H1 (cell line): ENCODE measurements at regions not wholly inside any gene's neighbourhood (a gene's known extent, or its start where the extent isn't known, plus 50 kb on each side); places are given as distances from the start of the nearest gene placed in this dataset.

ENCODE experiments used
- CTCF ChIA-PET: fragments of 300-600 bp; sonication (Branson Sonifier 250); formaldehyde crosslinking; loops from one replicate; lab custom pipeline; 2021; ENCODE audit not compliant: partially characterized antibody; lab: Charles Lee
- POLR2A ChIA-PET: fragments of 300-600 bp; sonication (Branson Sonifier 250); formaldehyde crosslinking; loops from one replicate; lab custom pipeline; 2021; ENCODE audit warnings: inconsistent platforms; ENCODE audit not compliant: partially characterized antibody; lab: Charles Lee
- DNase-seq, 2 experiments: peaks; one replicate each; pipeline versions ENCODE4 v3.0.0 to v3.0.0-alpha.2; 2010 to 2022; ENCODE audit warnings: low spot score in 2 of 2, low read depth in 1 of 2, mixed read lengths in 1 of 2
- FAIRE-seq: peaks from 2 replicates; lab custom pipeline; 2011; peaks lifted over from hg19 to GRCh38; lab: Jason Lieb, UNC
- H2AFZ ChIP-seq: 2 replicates; pipeline ENCODE4 v1.8.1; 2012; ENCODE audit warnings: low read length, inconsistent platforms
- H2AK5ac ChIP-seq: 2 replicates; pipeline ENCODE4 v1.6.1; 2013; ENCODE audit warnings: low read depth, low read length
- H2BK120ac ChIP-seq: replicated peaks from 2 replicates; pipeline ENCODE3; 2013; ENCODE audit warnings: low read depth, low read length, inconsistent platforms
- H2BK12ac ChIP-seq: 2 replicates; pipeline ENCODE4 v1.6.1; 2013; ENCODE audit warnings: low read depth, low read length
- H2BK15ac ChIP-seq: 2 replicates; pipeline ENCODE4 v1.6.1; 2013; ENCODE audit warnings: low read length
- H2BK20ac ChIP-seq: 2 replicates; pipeline ENCODE4 v1.6.1; 2013; ENCODE audit warnings: low read length
- H2BK5ac ChIP-seq: 2 replicates; pipeline ENCODE4 v1.6.1; 2013; ENCODE audit warnings: low read depth, low read length
- H3K14ac ChIP-seq: 2 replicates; pipeline ENCODE4 v1.6.1; 2013; ENCODE audit warnings: inconsistent platforms; ENCODE audit not compliant: insufficient read length
- H3K18ac ChIP-seq: 2 replicates; pipeline ENCODE4 v1.6.1; 2013; ENCODE audit warnings: low read length; ENCODE audit errors: extremely low read depth
- H3K23ac ChIP-seq: 2 replicates; pipeline ENCODE4 v1.6.1; 2013; ENCODE audit warnings: inconsistent platforms; ENCODE audit not compliant: insufficient read length
- H3K23me2 ChIP-seq: 2 replicates; pipeline ENCODE4 v1.6.1; 2013; ENCODE audit warnings: low read depth, low read length
- H3K27ac ChIP-seq: 2 replicates; pipeline ENCODE4 v1.6.1; 2011; ENCODE audit warnings: low read depth, low read length, inconsistent platforms
- H3K27me3 ChIP-seq, 4 experiments: replicated peaks in 1 of 4; 1 replicate in 1 of 4; 2 replicates in 3 of 4; pipeline versions ENCODE4 v1.6.1 to v1.8.1; 2011 to 2013; ENCODE audit warnings: low read length in 3 of 4, mild to moderate bottlenecking in 3 of 4, inconsistent platforms in 2 of 4, mixed read lengths in 2 of 4, moderate library complexity in 1 of 4; ENCODE audit not compliant: control insufficient read depth in 3 of 4, insufficient read depth in 3 of 4; ENCODE audit errors: extremely low read depth in 1 of 4
- H3K36me3 ChIP-seq, 4 experiments: 2 replicates each; pipeline versions ENCODE4 v1.6.1 to v1.8.1; 2011 to 2013; ENCODE audit warnings: mild to moderate bottlenecking in 4 of 4, low read length in 3 of 4, moderate library complexity in 2 of 4, control low read depth in 1 of 4, inconsistent platforms in 1 of 4; ENCODE audit not compliant: insufficient read depth in 4 of 4, control insufficient read depth in 2 of 4
- H3K4ac ChIP-seq: replicated peaks from 2 replicates; pipeline ENCODE3; 2013; ENCODE audit warnings: low read length, low read depth, mixed read lengths, inconsistent platforms; ENCODE audit not compliant: insufficient read length
- H3K4me1 ChIP-seq, 4 experiments: replicated peaks in 1 of 4; 1 replicate in 1 of 4; 2 replicates in 3 of 4; pipeline versions ENCODE4 v1.6.1 to v1.8.1; 2011 to 2013; ENCODE audit warnings: low read length in 3 of 4, inconsistent platforms in 2 of 4, mixed read lengths in 1 of 4; ENCODE audit not compliant: insufficient read depth in 4 of 4, control insufficient read depth in 3 of 4
- H3K4me2 ChIP-seq, 2 experiments: 2 replicates each; pipeline versions ENCODE4 v1.6.1 to v1.8.1; 2011 to 2013; ENCODE audit warnings: low read depth in 2 of 2, low read length in 2 of 2, control low read depth in 1 of 2, inconsistent platforms in 1 of 2, mild to moderate bottlenecking in 1 of 2; ENCODE audit not compliant: insufficient read depth in 1 of 2
- H3K4me3 ChIP-seq, 4 experiments: fragments of 200-600, 300-600 bp in 1 of 4; sonication (generic), shearing (Covaris generic), sonication (Bioruptor Twin) in 1 of 4; 2 replicates each; pipeline versions ENCODE4 v1.5.1 to v1.8.1; 2011 to 2016; ENCODE audit warnings: low read length in 4 of 4, low read depth in 3 of 4, control low read depth in 2 of 4, inconsistent platforms in 2 of 4, mild to moderate bottlenecking in 2 of 4, mixed read lengths in 1 of 4, moderate library complexity in 1 of 4; ENCODE audit not compliant: insufficient read depth in 2 of 4; ENCODE audit errors: extremely low read depth in 1 of 4
- H3K56ac ChIP-seq: replicated peaks from 2 replicates; pipeline ENCODE3; 2013; ENCODE audit warnings: low read depth, mild to moderate bottlenecking, mixed read lengths, low read length, inconsistent platforms; ENCODE audit not compliant: insufficient read length
- H3K79me1 ChIP-seq: 2 replicates; pipeline ENCODE4 v1.6.1; 2013; ENCODE audit warnings: low read depth, low read length, control low read depth
- H3K79me2 ChIP-seq, 2 experiments: 2 replicates each; pipeline versions ENCODE4 v1.6.1 to v1.8.1; 2012 to 2013; ENCODE audit warnings: low read length in 2 of 2, mild to moderate bottlenecking in 2 of 2, inconsistent platforms in 1 of 2; ENCODE audit not compliant: insufficient read depth in 2 of 2, control insufficient read depth in 1 of 2
- H3K9ac ChIP-seq, 4 experiments: replicated peaks in 1 of 4; 1 replicate in 1 of 4; 2 replicates in 3 of 4; pipeline versions ENCODE4 v1.6.1 to v1.8.1; 2011 to 2013; ENCODE audit warnings: low read depth in 3 of 4, low read length in 3 of 4, control low read depth in 2 of 4, mild to moderate bottlenecking in 2 of 4, moderate library complexity in 2 of 4, inconsistent platforms in 1 of 4; ENCODE audit errors: extremely low read depth in 1 of 4
- H3K9me3 ChIP-seq, 2 experiments: 2 replicates each; pipeline versions ENCODE4 v1.6.1 to v1.8.1; 2012 to 2013; ENCODE audit warnings: mild to moderate bottlenecking in 2 of 2, moderate library complexity in 2 of 2, control low read depth in 1 of 2, inconsistent platforms in 1 of 2, low read depth in 1 of 2, low read length in 1 of 2, mixed read lengths in 1 of 2; ENCODE audit not compliant: insufficient read depth in 2 of 2
- H4K20me1 ChIP-seq, 2 experiments: replicated peaks in 1 of 2; 2 replicates each; pipeline versions ENCODE3 to v1.8.1; 2011 to 2013; ENCODE audit warnings: inconsistent platforms in 2 of 2, low read length in 2 of 2, mild to moderate bottlenecking in 1 of 2; ENCODE audit not compliant: insufficient read depth in 2 of 2, control insufficient read depth in 1 of 2
- H4K5ac ChIP-seq: 2 replicates; pipeline ENCODE4 v1.6.1; 2013; ENCODE audit warnings: low read length, low read depth, mixed read lengths, inconsistent platforms; ENCODE audit not compliant: insufficient read length
- H4K8ac ChIP-seq: 2 replicates; pipeline ENCODE4 v1.8.0; 2013; ENCODE audit warnings: mild to moderate bottlenecking, moderate library complexity, low read length, inconsistent platforms; ENCODE audit not compliant: insufficient read depth; ENCODE audit errors: extremely low read depth
- H4K91ac ChIP-seq: replicated peaks from 2 replicates; pipeline ENCODE3; 2013; ENCODE audit warnings: low read length, mixed read lengths, inconsistent platforms; ENCODE audit not compliant: insufficient read length
- ASH2L ChIP-seq: fragments of 200-600, 300-600 bp; sonication (generic); IDR thresholded peaks from one replicate; pipeline ENCODE4 v1.7.1; 2017; ENCODE audit warnings: low read length
- CBX8 ChIP-seq: fragments of 300-800, 300-1000 bp; sonication (generic); IDR thresholded peaks from 2 replicates; pipeline ENCODE4 v1.7.1; 2016; ENCODE audit warnings: low read depth, low read length, borderline replicate concordance
- CREB1 ChIP-seq: IDR thresholded peaks from 2 replicates; pipeline ENCODE4 v1.6.1; 2012; ENCODE audit warnings: inconsistent platforms
- CTBP2 ChIP-seq: IDR thresholded peaks from 2 replicates; pipeline ENCODE4 v1.7.0; 2011; ENCODE audit warnings: borderline replicate concordance, mild to moderate bottlenecking, moderate library complexity, mixed read lengths, low read length; ENCODE audit not compliant: insufficient read depth, insufficient read length
- KDM4A ChIP-seq: IDR thresholded peaks from one replicate; pipeline ENCODE4 v1.7.1; 2012; ENCODE audit warnings: low read depth, mild to moderate bottlenecking, moderate library complexity, low read length, inconsistent platforms; ENCODE audit not compliant: severe bottlenecking
- RNF2 ChIP-seq: fragments of 200-900, 300-1000 bp; sonication (generic); IDR thresholded peaks from 2 replicates; pipeline ENCODE4 v1.7.1; 2016; ENCODE audit warnings: borderline replicate concordance, low read depth, mild to moderate bottlenecking, antibody characterized with exemption, low read length; ENCODE audit not compliant: poor library complexity, severe bottlenecking; ENCODE audit errors: missing control alignments
- RXRA ChIP-seq: IDR thresholded peaks from 2 replicates; pipeline ENCODE4 v1.6.1; 2011; ENCODE audit warnings: low read depth, mild to moderate bottlenecking, low read length, moderate library complexity; ENCODE audit not compliant: insufficient read depth
- TCF12 ChIP-seq: IDR thresholded peaks from 2 replicates; pipeline ENCODE4 v1.6.1; 2011; ENCODE audit warnings: low read depth, mild to moderate bottlenecking, low read length
- WGBS, 2 experiments: shearing (Covaris generic) in 1 of 2; methylation state at CpG; one replicate each; pipeline versions ENCODE4 v1.1.6 to v1.1.7; 2013 to 2015; ENCODE audit warnings: low lambda C conversion rate in 2 of 2, mixed read lengths in 2 of 2, inconsistent platforms in 1 of 2, low coverage in 1 of 2, missing lambda C conversion rate in 1 of 2; ENCODE audit not compliant: insufficient replicate concordance in 2 of 2, insufficient coverage in 1 of 2, insufficient read length in 1 of 2; ENCODE audit errors: extremely low coverage in 1 of 2, missing lambda C conversion rate in 1 of 2; 5-methylcytosine and 5-hydroxymethylcytosine counted together
- TF ChIP-seq, protein P1 (sequence below), 3 experiments: IDR thresholded peaks; 1 replicate in 2 of 3; 2 replicates in 1 of 3; pipeline versions ENCODE4 v1.5.1 to v1.6.1; 2011; ENCODE audit warnings: low read length in 3 of 3, mild to moderate bottlenecking in 3 of 3, inconsistent platforms in 2 of 3, low read depth in 1 of 3, moderate library complexity in 1 of 3; ENCODE audit not compliant: insufficient read depth in 1 of 3; ENCODE audit errors: control extremely low read depth in 1 of 3

DNA sequence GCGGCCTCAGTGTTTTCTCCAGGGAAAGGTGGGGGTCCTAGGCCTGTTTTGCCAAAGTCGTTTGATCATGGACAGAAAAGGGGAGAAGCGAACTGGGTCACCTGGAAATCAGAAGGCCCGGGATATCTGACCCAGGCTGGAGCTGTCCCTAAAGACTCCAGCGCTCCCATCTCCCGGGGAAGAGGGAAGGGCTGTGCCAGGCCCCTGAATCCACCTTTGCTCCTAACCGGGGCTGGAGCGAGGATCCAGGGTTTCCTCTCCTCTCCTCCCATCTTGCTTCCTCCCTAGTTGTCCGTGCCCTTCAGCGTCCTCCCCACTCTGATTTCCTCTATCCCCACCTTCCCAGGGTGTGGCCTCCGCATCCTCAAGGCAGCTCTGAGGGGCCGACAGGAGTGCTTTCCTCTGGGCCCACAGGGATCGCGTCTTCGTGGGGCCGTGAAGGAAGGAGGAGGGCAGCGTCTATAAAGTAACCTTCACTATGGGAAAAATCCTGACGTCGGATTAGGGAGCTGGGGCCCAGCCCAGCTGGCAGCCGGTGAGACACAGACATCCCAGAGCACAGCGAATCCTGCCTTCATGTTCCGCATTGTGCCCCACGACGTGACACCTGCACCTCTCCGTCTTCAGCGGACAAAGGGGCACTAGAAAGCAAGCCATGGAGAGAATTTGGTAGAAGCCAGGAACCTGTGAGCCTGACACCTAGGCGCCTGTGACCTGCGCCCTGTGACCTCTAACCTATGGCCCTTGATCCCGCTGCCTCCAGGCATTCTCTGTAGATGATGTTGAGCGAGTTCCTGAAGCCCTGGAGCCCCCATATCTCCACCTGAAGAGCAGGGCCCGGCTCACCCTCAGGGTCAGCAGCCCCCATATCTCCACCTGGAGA lies 212.7 kb upstream of the SALL3 start:
- no peak overlapping the region for H3K4me3 ChIP-seq
- no peak overlapping the region for H3K56ac ChIP-seq
- POLR2A ChIA-PET: no interaction called here
- no peak overlapping the region for H3K4ac ChIP-seq
- H3K36me3 ChIP-seq: no peaks in the 10 kb centered on the region
- no peak overlapping the region for H3K4me2 ChIP-seq
- no peaks in the 10 kb centered on the region for H3K79me2 ChIP-seq
- H3K79me1 ChIP-seq: no peaks in the 10 kb centered on the region
- H2AK5ac ChIP-seq: no peak overlapping the region
- H3K9me3 ChIP-seq: no peaks in the 10 kb centered on the region
- no peaks in the 10 kb centered on the region for H4K20me1 ChIP-seq
- H3K9ac ChIP-seq: no peak overlapping the region
- no peak overlapping the region for H2BK15ac ChIP-seq
- no peak overlapping the region for H4K5ac ChIP-seq
- H2BK120ac ChIP-seq: no peak overlapping the region
- no peak overlapping the region for H3K23ac ChIP-seq
- DNase-seq (no peak), FAIRE-seq (no peak)
- no peak overlapping the region for H3K27ac ChIP-seq
- H3K14ac ChIP-seq: no peak overlapping the region
- H4K91ac ChIP-seq: no peak overlapping the region
- no peak overlapping the region for H2BK12ac ChIP-seq
- H3K4me1 ChIP-seq: peaks cover 0 to 24% (median 5%) of the 10 kb centered on the region in 4 experiments; a peak in 4 of 7 replicates
- no peak overlapping the region for H2BK20ac ChIP-seq
- H4K8ac ChIP-seq: peak overlapping the region; percentile 31
- H3K23me2 ChIP-seq: no peaks in the 10 kb centered on the region
- H2BK5ac ChIP-seq: no peak overlapping the region
- CTCF ChIA-PET: no interaction called here
- H3K18ac ChIP-seq: no peak overlapping the region
- H3K27me3 ChIP-seq: no peaks in the 10 kb centered on the region; a peak in 1 of 7 replicates
- no peak overlapping the region for H2AFZ ChIP-seq
- WGBS, 2 experiments: 83% methylated on average over 22 of the region's 31 CpGs; no CpG with 5 or more reads in 1 of the 2 experiments
- TF ChIP-seq CBX8 (no peak), RXRA (no peak), KDM4A (no peak), CREB1 (no peak), TCF12 (no peak), ASH2L (no peak), RNF2 (no peak), CTBP2 (no peak)
- TF ChIP-seq, protein P1, sequence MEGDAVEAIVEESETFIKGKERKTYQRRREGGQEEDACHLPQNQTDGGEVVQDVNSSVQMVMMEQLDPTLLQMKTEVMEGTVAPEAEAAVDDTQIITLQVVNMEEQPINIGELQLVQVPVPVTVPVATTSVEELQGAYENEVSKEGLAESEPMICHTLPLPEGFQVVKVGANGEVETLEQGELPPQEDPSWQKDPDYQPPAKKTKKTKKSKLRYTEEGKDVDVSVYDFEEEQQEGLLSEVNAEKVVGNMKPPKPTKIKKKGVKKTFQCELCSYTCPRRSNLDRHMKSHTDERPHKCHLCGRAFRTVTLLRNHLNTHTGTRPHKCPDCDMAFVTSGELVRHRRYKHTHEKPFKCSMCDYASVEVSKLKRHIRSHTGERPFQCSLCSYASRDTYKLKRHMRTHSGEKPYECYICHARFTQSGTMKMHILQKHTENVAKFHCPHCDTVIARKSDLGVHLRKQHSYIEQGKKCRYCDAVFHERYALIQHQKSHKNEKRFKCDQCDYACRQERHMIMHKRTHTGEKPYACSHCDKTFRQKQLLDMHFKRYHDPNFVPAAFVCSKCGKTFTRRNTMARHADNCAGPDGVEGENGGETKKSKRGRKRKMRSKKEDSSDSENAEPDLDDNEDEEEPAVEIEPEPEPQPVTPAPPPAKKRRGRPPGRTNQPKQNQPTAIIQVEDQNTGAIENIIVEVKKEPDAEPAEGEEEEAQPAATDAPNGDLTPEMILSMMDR (IDR thresholded peaks at IDR 0.05; ENCODE audit: control extremely low read depth in 1 of 3, insufficient read depth in 1 of 3, low read depth in 1 of 3, low read length in 3 of 3): no peak
